GM18499 (cell line): ENCODE measurements at regions not wholly inside any gene's neighbourhood (a gene's known extent, or its start where the extent isn't known, plus 50 kb on each side); places are given as distances from the start of the nearest gene placed in this dataset.
"Not testable (repeated sequence)": the region's sequence is repeated elsewhere in the genome, so short reads cannot be mapped to it uniquely, and the experiment has no call there.

Experiments
- ATAC-seq: cut with Tn5 transposase; IDR thresholded peaks from one replicate; pipeline ENCODE4 v1.9.1; 2021; ENCODE audit warnings: moderate number of reproducible peaks; ENCODE audit not compliant: insufficient read depth, unreplicated experiment

GRCh38 chrX:110966091-110966454 lies 129.9 kb upstream of the PAK3 start:
- no peak for ATAC-seq

GRCh38 chrX:110965409-110966090 lies 130.4 kb upstream of the PAK3 start:
- ATAC-seq: no peak

- no peak for ATAC-seq
Measured at GRCh38 chrX:110964786-110965185, 131.2 kb upstream of the PAK3 start.

- ATAC-seq: no peak
Measured at GRCh38 chrX:110962451-110962850, 133.5 kb upstream of the PAK3 start.

- ATAC-seq: no peak
Measured at GRCh38 chrX:110955706-110956105, 140.3 kb upstream of the PAK3 start.

- ATAC-seq: no peak
Measured at GRCh38 chrX:110954428-110955100, 141.4 kb upstream of the PAK3 start.

GRCh38 chrX:110951472-110952269 lies 144.3 kb upstream of the PAK3 start:
- ATAC-seq: no peak

- ATAC-seq: no peak
Measured at GRCh38 chrX:110944751-110945675, 149.4 kb upstream of the CHRDL1 start.

GRCh38 chrX:110944311-110944750 lies 148.7 kb upstream of the CHRDL1 start:
- ATAC-seq: no peak

GRCh38 chrX:110941906-110942305 lies 146.3 kb upstream of the CHRDL1 start:
- no peak for ATAC-seq

GRCh38 chrX:110938977-110939732 lies 143.5 kb upstream of the CHRDL1 start:
- no peak for ATAC-seq

- no peak for ATAC-seq
Measured at GRCh38 chrX:110924871-110925270, 129.3 kb upstream of the CHRDL1 start.

- no peak for ATAC-seq
Measured at GRCh38 chrX:110920991-110921390, 125.4 kb upstream of the CHRDL1 start.

- ATAC-seq: no peak
Measured at GRCh38 chrX:110915570-110915969, 120.0 kb upstream of the CHRDL1 start.

- no peak for ATAC-seq
Measured at GRCh38 chrX:110915111-110915510, 119.5 kb upstream of the CHRDL1 start.

- no peak for ATAC-seq
Measured at GRCh38 chrX:110914281-110914680, 118.7 kb upstream of the CHRDL1 start.

GRCh38 chrX:110904747-110905146 lies 109.1 kb upstream of the CHRDL1 start:
- ATAC-seq: not testable (repeated sequence)

- ATAC-seq: no peak
Measured at GRCh38 chrX:110881971-110882370, 86.4 kb upstream of the CHRDL1 start.

- no peak for ATAC-seq
Measured at GRCh38 chrX:110877326-110877725, 81.7 kb upstream of the CHRDL1 start.
